Upper lobe of right lung (tissue), 1 donor: ENCODE measurements at regions not wholly inside any gene's neighbourhood (a gene's known extent, or its start where the extent isn't known, plus 50 kb on each side); places are given as distances from the start of the nearest gene placed in this dataset.

Experiments used
- ATAC-seq: fragments of 200-7000 bp; cut with Tn5 transposase; one replicate; pipeline ENCODE4 v1.9.1; 2020; ENCODE audit warnings: mild to moderate bottlenecking, moderate library complexity
- DNase-seq: peaks from one replicate; pipeline ENCODE4 v3.0.0-alpha.2; 2020
- H3K27ac ChIP-seq: fragments of 200-600 bp; one replicate; pipeline ENCODE4 v1.8.0; 2022
- H3K27me3 ChIP-seq: fragments of 200-600 bp; one replicate; pipeline ENCODE4 v1.8.0; 2022; ENCODE audit warnings: mild to moderate bottlenecking
- H3K36me3 ChIP-seq: fragments of 200-600 bp; one replicate; pipeline ENCODE4 v1.8.0; 2022
- H3K4me1 ChIP-seq: fragments of 200-600 bp; one replicate; pipeline ENCODE4 v1.8.0; 2022
- H3K4me3 ChIP-seq: fragments of 200-600 bp; one replicate; pipeline ENCODE4 v1.8.0; 2022; ENCODE audit warnings: mild to moderate bottlenecking
- H3K9me3 ChIP-seq: fragments of 200-600 bp; one replicate; pipeline ENCODE4 v1.8.0; 2022
- CTCF ChIP-seq: fragments of 200-600 bp; IDR thresholded peaks from one replicate; pipeline ENCODE4 v1.8.0; 2022; ENCODE audit warnings: antibody characterized with exemption
- intact Hi-C: fragments of 100-400 bp; cut with DNase I; formaldehyde crosslinking; loops from one replicate; pipeline ENCODE4 v1.11.0; 2022
- donor health status: DM: no; HTN: yes; CAD: no; lungs with severe emphysema.

GRCh38 chr21:38645282-38645681 lies 147.0 kb upstream of the ERG start:
- H3K4me3 ChIP-seq = no peak overlapping the region
- no peaks in the 10 kb centered on the region for H3K4me1 ChIP-seq
- no peaks in the 10 kb centered on the region for H3K27me3 ChIP-seq
- H3K9me3 ChIP-seq = no peaks in the 10 kb centered on the region
- no peak for TF ChIP-seq CTCF
- no peak overlapping the region for H3K27ac ChIP-seq
- DNase-seq (no peak), ATAC-seq (no peak)
- no peaks in the 10 kb centered on the region for H3K36me3 ChIP-seq
- intact Hi-C loops = no loop called here

- intact Hi-C loops = no loop called here
- H3K4me3 ChIP-seq = no peak overlapping the region
- H3K9me3 ChIP-seq = no peaks in the 10 kb centered on the region
- no peaks in the 10 kb centered on the region for H3K27me3 ChIP-seq
- DNase-seq (no peak), ATAC-seq (no peak)
- no peaks in the 10 kb centered on the region for H3K36me3 ChIP-seq
- no peaks in the 10 kb centered on the region for H3K4me1 ChIP-seq
- H3K27ac ChIP-seq = no peak overlapping the region
- TF ChIP-seq CTCF = no peak
Observed at GRCh38 chr21:38646213-38646837, 148.0 kb upstream of the ERG start.

- intact Hi-C loops = no loop called here
- no peak overlapping the region for H3K27ac ChIP-seq
- no peak for ATAC-seq
- DNase-seq = no peak
- H3K4me3 ChIP-seq = no peak overlapping the region
- no peaks in the 10 kb centered on the region for H3K27me3 ChIP-seq
- H3K4me1 ChIP-seq = no peaks in the 10 kb centered on the region
- TF ChIP-seq CTCF = no peak
- H3K9me3 ChIP-seq = no peaks in the 10 kb centered on the region
- H3K36me3 ChIP-seq = no peaks in the 10 kb centered on the region
Observed at GRCh38 chr21:38649120-38649519, 150.8 kb upstream of the ERG start.

GRCh38 chr21:38651570-38651969 lies 153.3 kb upstream of the ERG start:
- DNase-seq (no peak), ATAC-seq (no peak)
- Histone ChIP-seq H3K9me3 (no peaks in the 10 kb centered on the region), H3K4me3 (no peak overlapping the region), H3K4me1 (no peaks in the 10 kb centered on the region), H3K27me3 (no peaks in the 10 kb centered on the region), H3K36me3 (no peaks in the 10 kb centered on the region), H3K27ac (no peak overlapping the region)
- intact Hi-C loops = no loop called here
- no peak for TF ChIP-seq CTCF

GRCh38 chr21:38652396-38652795 lies 153.3 kb upstream of the ETS2 start:
- Histone ChIP-seq H3K9me3 (no peaks in the 10 kb centered on the region), H3K36me3 (no peaks in the 10 kb centered on the region), H3K27me3 (peaks cover under 1% of the 10 kb centered on the region), H3K4me1 (no peaks in the 10 kb centered on the region), H3K27ac (no peak overlapping the region), H3K4me3 (no peak overlapping the region)
- DNase-seq = no peak
- TF ChIP-seq CTCF = no peak
- intact Hi-C loops = no loop called here
- ATAC-seq = no peak

GRCh38 chr21:38654580-38654979 lies 151.1 kb upstream of the ETS2 start:
- ATAC-seq (no peak), DNase-seq (no peak)
- Histone ChIP-seq H3K9me3 (no peaks in the 10 kb centered on the region), H3K27ac (no peak overlapping the region), H3K4me1 (no peaks in the 10 kb centered on the region), H3K27me3 (peaks cover 11% of the 10 kb centered on the region), H3K4me3 (no peak overlapping the region), H3K36me3 (no peaks in the 10 kb centered on the region)
- intact Hi-C loops = no loop called here
- no peak for TF ChIP-seq CTCF
